ENCODE measurements at regions not wholly inside any gene's neighbourhood (a gene's known extent, or its start where the extent isn't known, plus 50 kb on each side); places are given as distances from the start of the nearest gene placed in this dataset.
"Not testable (repeated sequence)": the region's sequence is repeated elsewhere in the genome, so short reads cannot be mapped to it uniquely, and the experiment has no call there.

DNA sequence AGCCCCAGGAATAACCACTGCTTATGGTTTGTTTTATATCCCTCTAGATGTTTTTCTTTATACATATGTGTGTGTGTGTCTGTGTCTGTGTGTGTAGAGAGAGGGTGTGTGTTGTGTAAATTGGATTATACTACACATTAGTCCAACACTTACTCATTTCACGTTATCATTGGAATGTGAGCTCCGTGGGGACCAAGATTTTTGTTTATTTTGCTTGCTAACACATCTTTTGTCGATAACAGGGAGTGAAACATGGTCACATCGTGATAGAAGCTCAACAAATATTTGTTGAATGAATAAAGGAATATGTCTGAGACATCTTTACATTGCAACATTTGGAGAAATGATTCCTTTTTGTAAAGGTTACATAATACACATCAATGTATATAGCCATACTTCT is 88.8 kb downstream of the CDRT15L2 start:
- not testable (repeated sequence) for H3K27ac Mint-ChIP-seq; H3K9me3 Mint-ChIP-seq; H3K4me1 Mint-ChIP-seq (ENCODE audit: unreplicated experiment); H3K36me3 Mint-ChIP-seq; H3K27me3 Mint-ChIP-seq; DNase-seq (ENCODE audit: extremely low spot score, unreplicated experiment); H3K4me3 Mint-ChIP-seq

DNA sequence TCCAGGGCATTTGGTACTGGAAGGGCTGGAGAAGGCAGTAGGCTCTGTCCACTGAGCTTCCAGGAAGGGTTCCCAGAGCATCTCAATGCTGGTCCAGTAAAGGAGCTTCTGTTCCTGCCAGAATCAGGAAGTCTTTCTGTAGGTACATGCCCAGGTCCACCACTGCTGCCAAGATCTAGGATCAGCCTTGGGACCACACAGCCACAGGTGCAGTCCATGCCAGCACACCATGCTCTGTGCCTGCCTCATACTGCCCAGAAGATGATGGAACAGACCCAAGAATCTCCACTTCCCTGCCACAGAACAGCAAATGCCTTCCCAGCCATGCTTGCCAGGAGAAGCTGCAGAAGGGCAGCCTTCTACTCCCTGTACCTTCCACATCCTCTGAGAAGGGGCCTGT is 89.3 kb downstream of the CDRT15L2 start:
- not testable (repeated sequence) for H3K27me3 Mint-ChIP-seq

DNA sequence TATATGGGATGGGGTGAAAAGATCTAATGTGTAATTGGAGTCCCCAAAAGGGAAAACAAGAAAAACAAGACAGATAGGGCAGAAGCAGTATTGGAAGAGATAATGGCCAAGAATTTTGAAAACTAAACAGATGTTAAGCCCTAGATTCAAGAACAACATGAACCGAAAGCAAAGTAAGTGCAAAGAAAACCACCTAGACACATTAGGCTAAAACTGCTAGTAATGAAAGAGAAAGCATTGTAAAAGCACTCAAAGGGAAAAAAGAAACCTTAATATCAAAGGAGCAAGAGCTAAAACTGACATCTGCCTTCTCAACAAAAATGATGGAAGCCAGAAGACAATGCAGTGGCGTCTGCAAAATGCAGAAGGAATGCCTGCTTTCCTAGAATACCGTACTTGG is 91.0 kb downstream of the CDRT15L2 start:
- H3K27me3 Mint-ChIP-seq; H3K4me1 Mint-ChIP-seq (ENCODE audit: unreplicated experiment); H3K27ac Mint-ChIP-seq; H3K36me3 Mint-ChIP-seq; H3K9me3 Mint-ChIP-seq; H3K4me3 Mint-ChIP-seq; DNase-seq (ENCODE audit: extremely low spot score, unreplicated experiment): not testable (repeated sequence)

More for the DNA sequence above, 89.3 kb downstream of the CDRT15L2 start:
- DNase-seq (ENCODE audit: extremely low spot score, unreplicated experiment); H3K36me3 Mint-ChIP-seq; H3K9me3 Mint-ChIP-seq; H3K4me3 Mint-ChIP-seq; H3K4me1 Mint-ChIP-seq (ENCODE audit: unreplicated experiment); H3K27ac Mint-ChIP-seq: not testable (repeated sequence)

DNA sequence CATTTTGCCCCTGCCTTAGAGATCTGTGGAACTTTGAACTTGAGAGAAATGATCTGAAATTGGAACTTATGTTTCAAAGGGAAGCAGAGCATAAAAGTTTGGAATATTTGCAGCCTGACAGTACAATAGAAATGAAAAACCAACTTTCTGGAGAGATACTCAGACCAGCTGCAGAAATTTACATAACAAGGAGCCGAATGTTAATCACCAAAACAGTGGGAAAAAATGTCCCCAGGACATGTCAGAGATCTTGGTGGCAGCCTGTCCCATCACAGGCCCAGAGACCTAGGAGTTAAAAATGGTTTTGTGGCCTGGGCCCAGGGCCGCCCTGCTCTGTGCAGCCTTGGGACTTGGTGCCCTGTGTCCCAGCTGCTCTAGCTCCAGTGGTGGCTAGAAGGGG is 94.8 kb downstream of the CDRT15L2 start:
- H3K4me3 Mint-ChIP-seq; DNase-seq (ENCODE audit: extremely low spot score, unreplicated experiment); H3K27ac Mint-ChIP-seq; H3K36me3 Mint-ChIP-seq; H3K27me3 Mint-ChIP-seq; H3K4me1 Mint-ChIP-seq (ENCODE audit: unreplicated experiment); H3K9me3 Mint-ChIP-seq: not testable (repeated sequence)

DNA sequence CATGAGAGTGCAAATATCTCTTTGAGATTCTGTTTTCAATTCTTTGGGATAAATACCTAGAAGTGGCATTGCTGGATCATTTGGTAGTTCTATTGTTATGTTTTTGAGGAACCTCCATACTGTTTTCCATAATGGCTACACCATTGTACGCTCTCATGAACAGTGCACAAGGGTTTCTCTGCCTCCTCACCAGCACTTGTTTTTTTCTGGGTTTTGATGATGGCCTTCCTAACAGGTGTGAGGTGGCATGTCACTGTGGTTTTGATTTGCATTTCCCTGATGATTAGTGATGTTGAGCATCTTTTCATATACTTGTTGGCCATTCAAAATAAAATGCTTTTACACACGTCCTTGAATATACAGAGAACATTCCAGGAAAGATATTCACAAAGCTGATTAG is 96.2 kb downstream of the CDRT15L2 start:
- not testable (repeated sequence) for H3K4me1 Mint-ChIP-seq (ENCODE audit: unreplicated experiment); H3K9me3 Mint-ChIP-seq; H3K27ac Mint-ChIP-seq; DNase-seq (ENCODE audit: extremely low spot score, unreplicated experiment); H3K4me3 Mint-ChIP-seq; H3K27me3 Mint-ChIP-seq; H3K36me3 Mint-ChIP-seq

DNA sequence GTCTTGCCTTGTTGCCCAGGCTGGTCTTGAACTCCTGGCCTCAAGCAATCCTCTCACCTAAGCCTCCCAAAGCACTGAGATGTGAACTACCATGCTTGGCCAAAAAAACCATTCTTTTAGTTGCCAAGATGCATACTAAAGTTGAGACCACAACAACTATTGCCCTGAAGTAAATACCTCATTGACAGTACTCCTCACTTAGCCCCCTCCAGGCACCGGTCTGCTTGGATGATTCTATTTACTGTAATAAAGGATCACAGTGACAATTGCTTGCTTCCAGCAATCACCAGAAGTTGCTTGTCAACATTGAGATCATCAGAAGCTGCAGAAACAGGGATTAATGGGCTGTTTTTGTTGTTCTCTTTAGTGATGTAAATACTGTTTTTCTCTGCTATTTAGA is 97.1 kb downstream of the CDRT15L2 start:
- H3K36me3 Mint-ChIP-seq; H3K4me1 Mint-ChIP-seq (ENCODE audit: unreplicated experiment); H3K27me3 Mint-ChIP-seq; H3K4me3 Mint-ChIP-seq; DNase-seq (ENCODE audit: extremely low spot score, unreplicated experiment); H3K9me3 Mint-ChIP-seq; H3K27ac Mint-ChIP-seq: not testable (repeated sequence)

DNA sequence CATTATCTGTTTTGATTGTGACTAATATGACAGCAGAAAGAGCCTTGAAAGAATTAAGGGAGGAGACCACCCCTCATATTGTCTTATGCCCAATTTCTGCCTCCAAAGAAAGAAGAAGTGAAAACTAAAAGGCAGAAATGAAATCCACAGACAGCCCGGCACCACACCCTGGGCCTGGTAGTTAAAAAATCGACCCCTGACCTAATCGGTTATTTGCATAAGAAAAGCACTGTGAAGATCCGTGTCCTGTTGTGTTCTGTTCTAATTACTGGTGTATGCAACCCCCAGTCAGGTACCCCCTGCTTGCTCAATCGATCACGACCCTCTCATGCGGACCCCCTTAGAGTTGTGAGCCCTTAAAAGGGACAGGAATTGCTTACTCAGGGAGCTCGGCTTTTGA is 97.9 kb downstream of the CDRT15L2 start:
- not testable (repeated sequence) for H3K9me3 Mint-ChIP-seq

DNA sequence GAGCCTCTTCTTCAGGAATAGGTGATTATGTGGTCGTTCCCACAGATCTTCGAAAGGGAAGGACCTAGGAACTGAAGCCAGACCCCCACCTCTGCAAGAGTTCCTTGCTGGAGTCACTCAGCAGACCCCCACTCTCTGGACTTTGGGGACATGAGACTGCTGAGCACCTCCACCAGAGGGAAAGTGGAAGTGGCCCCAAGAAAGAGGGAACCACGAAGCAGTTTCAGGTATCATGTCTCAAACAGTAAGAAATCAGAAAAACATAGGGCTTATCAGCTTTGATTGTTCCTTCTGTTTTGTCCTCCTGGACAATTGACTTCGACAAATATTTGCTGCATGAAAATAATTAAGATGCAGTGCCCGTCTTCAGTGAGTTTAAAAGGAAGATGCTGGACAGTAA is 98.9 kb downstream of the CDRT15L2 start:
- not testable (repeated sequence) for H3K27ac Mint-ChIP-seq; H3K4me3 Mint-ChIP-seq; H3K4me1 Mint-ChIP-seq (ENCODE audit: unreplicated experiment); DNase-seq (ENCODE audit: extremely low spot score, unreplicated experiment); H3K27me3 Mint-ChIP-seq; H3K9me3 Mint-ChIP-seq; H3K36me3 Mint-ChIP-seq

More for the DNA sequence above, 97.9 kb downstream of the CDRT15L2 start:
- H3K36me3 Mint-ChIP-seq; DNase-seq (ENCODE audit: extremely low spot score, unreplicated experiment); H3K4me3 Mint-ChIP-seq; H3K4me1 Mint-ChIP-seq (ENCODE audit: unreplicated experiment); H3K27ac Mint-ChIP-seq; H3K27me3 Mint-ChIP-seq: not testable (repeated sequence)

DNA sequence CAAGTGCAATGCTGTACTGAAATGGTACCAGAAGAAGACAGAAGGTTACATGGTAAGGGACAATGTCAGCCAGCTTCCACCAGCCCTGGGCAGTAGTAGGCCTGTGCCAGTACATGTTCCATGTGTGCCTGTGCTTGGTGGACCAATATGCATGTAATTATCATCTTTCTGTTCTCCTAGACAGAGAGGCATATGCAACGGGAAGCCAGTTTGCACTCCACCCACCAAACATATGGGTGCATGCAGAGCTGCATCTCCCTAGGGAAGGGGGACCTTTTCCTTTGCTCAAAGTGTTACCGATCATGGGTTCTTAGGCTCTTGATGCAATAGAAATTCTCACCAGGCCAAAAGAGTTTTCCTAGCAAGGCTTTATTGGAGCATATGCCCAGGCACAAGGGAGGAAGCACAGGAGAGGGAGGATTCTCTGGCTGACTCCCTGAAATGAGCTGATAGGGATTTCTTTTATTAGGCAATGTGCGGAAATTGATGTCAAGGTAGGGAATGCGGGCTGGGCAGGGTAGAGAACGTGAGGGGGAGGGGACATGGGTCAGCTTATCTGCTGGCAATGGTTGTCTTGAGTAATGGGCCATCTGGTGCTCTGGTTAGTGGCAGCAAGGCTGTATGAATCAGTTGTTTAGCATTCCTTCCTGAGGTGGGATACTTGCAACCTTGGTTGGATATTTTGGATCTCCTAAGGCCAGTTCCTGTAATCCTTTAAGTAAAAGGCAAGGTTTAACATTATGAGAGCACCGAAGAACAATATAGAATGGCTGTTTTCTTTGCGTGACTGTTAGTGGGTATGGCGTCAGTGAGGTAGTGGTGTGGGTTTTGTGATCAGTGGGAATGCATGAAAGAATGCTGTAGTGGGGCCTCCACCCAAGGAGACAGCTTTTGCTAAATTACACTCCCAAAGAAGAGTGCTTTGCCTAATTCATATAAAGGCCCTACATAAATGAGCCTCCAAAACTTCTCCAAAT is 102.5 kb downstream of the CDRT15L2 start:
- not testable (repeated sequence) for H3K4me1 Mint-ChIP-seq (ENCODE audit: unreplicated experiment); H3K27ac Mint-ChIP-seq

DNA sequence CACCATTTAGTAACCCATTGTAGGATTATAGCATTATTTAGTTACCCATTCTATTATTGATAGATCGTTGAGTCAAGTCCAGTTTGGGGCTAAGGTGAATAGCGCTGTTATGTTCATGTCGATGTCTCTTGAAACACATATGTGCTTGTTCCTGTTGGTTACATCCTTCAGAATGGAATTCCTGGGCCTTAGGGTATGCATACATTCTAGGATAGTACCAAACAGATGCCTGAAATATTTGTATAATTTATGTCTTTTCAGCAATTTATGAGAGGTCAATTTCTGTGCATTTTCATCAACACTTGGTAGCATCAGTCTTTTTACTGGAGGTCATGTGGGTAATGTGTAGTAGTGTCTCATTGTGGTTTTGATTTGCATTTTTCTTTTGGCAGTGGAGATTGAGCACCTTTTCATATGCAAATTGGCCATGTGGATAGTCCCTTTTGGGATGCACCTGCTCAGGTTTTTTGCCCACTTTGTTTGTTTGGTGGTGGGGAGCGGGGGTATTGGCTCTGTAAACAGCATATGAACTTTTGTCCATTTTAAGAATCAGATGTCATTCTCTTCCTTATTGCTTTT is 104.2 kb downstream of the CDRT15L2 start:
- not testable (repeated sequence) for H3K4me1 Mint-ChIP-seq (ENCODE audit: unreplicated experiment); DNase-seq (ENCODE audit: extremely low spot score, unreplicated experiment); H3K9me3 Mint-ChIP-seq; H3K27me3 Mint-ChIP-seq; H3K36me3 Mint-ChIP-seq; H3K27ac Mint-ChIP-seq; H3K4me3 Mint-ChIP-seq

More for the DNA sequence above, 102.5 kb downstream of the CDRT15L2 start:
- H3K27me3 Mint-ChIP-seq; DNase-seq (ENCODE audit: extremely low spot score, unreplicated experiment); H3K9me3 Mint-ChIP-seq; H3K4me3 Mint-ChIP-seq; H3K36me3 Mint-ChIP-seq: not testable (repeated sequence)

DNA sequence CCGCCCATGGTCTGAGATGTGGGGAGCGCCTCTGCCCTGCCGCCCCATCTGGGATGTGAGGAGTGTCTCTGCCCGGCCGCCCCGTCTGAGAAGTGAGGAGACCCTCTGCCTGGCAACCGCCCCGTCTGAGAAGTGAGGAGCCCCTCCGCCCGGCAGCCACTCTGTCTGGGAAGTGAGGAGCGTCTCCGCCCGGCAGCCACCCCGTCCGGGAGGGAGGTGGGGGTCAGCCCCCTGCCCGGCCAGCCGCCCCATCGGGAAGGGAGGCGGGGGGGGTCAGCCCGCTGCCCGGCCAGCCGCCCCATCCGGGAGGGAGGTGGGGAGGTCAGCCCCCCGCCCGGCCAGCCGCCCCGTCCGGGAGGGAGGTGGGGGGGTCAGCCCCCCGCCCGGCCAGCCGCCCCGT is 105.5 kb downstream of the CDRT15L2 start:
- not testable (repeated sequence) for H3K4me3 Mint-ChIP-seq; H3K27me3 Mint-ChIP-seq; DNase-seq (ENCODE audit: extremely low spot score, unreplicated experiment); H3K27ac Mint-ChIP-seq; H3K4me1 Mint-ChIP-seq (ENCODE audit: unreplicated experiment); H3K9me3 Mint-ChIP-seq; H3K36me3 Mint-ChIP-seq

DNA sequence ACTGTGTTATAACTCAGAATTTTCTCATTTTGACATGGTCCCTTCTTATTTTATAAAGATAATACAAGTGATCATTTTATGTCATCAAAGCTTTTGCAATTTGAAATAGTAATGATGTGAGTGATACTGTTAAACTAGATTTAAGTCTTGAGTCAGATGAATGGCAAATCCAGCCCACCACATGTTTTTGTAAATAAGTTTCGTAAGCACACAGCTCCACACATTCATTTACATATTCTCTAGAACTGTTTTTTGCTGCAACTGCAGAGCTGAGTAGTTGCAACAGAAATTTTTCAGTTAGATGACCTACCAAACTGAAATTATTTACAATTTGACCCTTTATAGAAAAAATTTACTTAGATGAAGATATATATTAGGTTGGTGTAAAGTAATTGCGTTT is 108.1 kb downstream of the CDRT15L2 start:
- not testable (repeated sequence) for H3K4me3 Mint-ChIP-seq; DNase-seq (ENCODE audit: extremely low spot score, unreplicated experiment); H3K4me1 Mint-ChIP-seq (ENCODE audit: unreplicated experiment); H3K27ac Mint-ChIP-seq; H3K36me3 Mint-ChIP-seq; H3K27me3 Mint-ChIP-seq; H3K9me3 Mint-ChIP-seq

DNA sequence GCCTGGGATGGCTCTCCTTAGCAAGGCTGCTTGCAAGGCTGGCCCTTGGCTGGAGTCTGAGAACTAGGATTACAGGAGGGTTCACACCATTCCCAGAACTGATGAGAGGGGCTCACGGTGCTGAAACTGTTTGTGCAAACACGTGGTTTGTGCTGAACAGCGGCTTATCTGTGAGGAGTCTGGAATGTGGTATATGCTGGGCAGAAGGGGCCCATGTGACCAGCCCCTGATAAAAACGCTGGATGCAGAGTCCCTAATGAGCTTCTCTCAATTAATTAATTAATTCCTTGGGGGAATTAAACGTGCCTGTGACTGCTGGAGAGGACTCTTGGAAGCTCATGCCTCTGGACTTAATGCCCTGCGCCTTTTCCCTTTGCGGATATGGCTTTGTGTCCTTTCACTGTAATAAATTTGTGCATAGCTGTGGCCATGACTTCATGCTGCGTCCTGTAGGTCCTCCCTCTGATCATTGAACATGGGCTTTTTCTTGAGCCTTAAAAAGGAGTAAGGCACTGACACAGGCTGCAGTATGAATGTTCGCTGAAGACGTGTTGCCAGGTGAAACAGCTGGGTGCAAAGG is 109.7 kb downstream of the CDRT15L2 start:
- not testable (repeated sequence) for H3K9me3 Mint-ChIP-seq; DNase-seq (ENCODE audit: extremely low spot score, unreplicated experiment); H3K27me3 Mint-ChIP-seq; H3K27ac Mint-ChIP-seq; H3K4me3 Mint-ChIP-seq; H3K36me3 Mint-ChIP-seq; H3K4me1 Mint-ChIP-seq (ENCODE audit: unreplicated experiment)

DNA sequence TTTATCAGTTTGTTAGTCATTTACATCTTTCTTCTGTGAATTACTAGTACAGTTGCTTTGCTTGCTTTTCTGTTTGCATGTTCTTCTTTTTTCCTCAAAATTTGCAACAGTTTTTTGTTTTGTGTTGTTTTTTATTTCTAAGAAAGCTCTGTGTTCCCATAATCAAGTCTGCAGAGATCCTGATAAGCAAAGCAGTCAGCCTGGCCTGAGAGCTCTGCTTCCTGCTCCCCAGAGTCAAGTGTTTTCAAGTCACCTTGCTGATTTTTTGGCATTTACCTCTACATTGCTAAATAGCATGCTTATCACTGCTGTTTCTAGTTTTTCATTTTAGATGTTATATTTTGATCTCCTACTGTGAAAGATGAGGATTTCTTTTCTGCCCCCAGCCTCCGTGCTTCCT is 113.2 kb downstream of the CDRT15L2 start:
- DNase-seq (ENCODE audit: extremely low spot score, unreplicated experiment); H3K27me3 Mint-ChIP-seq; H3K9me3 Mint-ChIP-seq; H3K27ac Mint-ChIP-seq; H3K4me3 Mint-ChIP-seq; H3K4me1 Mint-ChIP-seq (ENCODE audit: unreplicated experiment); H3K36me3 Mint-ChIP-seq: not testable (repeated sequence)

Data from type B pancreatic cell (in vitro differentiated cells).